GM21367 (cell line): ENCODE measurements at regions not wholly inside any gene's neighbourhood (a gene's known extent, or its start where the extent isn't known, plus 50 kb on each side); places are given as distances from the start of the nearest gene placed in this dataset.

Experiments
- ATAC-seq: cut with Tn5 transposase; IDR thresholded peaks from one replicate; pipeline ENCODE4 v1.9.1; 2021; ENCODE audit not compliant: unreplicated experiment

GRCh38 chr12:65622056-65622455 is 202.2 kb upstream of the HMGA2 start:
- no peak for ATAC-seq

DNA sequence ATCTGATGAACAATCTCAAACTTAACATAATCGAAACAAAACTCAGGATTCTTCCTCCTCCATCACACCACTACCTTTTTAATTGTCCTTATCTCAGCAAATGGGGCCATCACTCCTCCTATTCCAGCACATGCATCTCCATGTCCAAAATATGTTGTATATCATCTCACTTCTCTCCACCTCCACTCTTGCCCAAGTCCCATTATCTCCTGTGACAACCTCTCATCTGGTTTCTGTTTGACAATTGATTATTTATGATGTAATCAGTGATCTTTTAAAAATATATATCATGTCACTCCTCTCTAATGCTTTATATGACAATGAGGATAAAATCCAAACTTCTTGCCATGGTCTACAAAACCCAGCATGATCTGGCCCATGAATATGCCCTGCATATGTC is 200.8 kb upstream of the HMGA2 start:
- no peak for ATAC-seq

GRCh38 chr12:65624554-65625086 is 199.7 kb upstream of the HMGA2 start:
- no peak for ATAC-seq

- no peak for ATAC-seq
Measured at GRCh38 chr12:65628061-65628460, 196.2 kb upstream of the HMGA2 start.

- no peak for ATAC-seq
Measured at GRCh38 chr12:65630555-65630954, 193.7 kb upstream of the HMGA2 start.

- no peak for ATAC-seq
Measured at GRCh38 chr12:65631621-65632111, 192.6 kb upstream of the HMGA2 start.

GRCh38 chr12:65632131-65632855 is 192.0 kb upstream of the HMGA2 start:
- ATAC-seq, result no peak

GRCh38 chr12:65634061-65634460 is 190.2 kb upstream of the HMGA2 start:
- no peak for ATAC-seq

DNA sequence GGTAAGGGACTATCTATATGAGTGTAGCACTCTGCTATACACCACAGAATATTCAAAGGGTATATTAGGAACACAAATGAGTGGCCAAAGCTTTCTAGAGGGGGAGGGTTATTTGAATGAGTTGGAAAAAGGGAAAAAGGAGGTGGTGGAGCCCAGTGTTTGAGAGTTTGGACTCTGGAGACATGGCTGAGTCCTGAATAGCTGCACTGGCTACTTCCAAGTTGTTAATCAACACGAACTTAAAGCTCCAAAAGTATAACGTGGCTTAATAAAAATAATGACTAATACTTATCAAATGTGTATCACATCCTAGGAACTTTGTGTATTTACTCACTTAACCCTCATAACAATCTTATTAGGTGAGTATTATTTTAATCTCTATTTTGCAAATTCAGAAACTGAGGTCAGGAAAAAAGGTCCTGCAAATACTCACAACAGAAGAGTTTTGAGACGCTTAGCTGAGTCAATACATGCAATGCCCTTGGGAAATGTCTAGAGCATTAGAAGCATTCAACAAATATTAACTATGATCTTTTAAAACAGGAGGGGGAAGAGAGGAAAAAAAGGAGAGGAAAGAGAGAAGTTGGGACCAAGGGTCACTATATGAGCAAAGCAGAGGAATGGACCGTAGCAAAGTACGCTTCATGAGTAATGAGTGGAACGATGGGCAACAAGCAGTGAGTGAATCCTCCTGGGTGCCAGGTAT is 189.5 kb upstream of the HMGA2 start:
- ATAC-seq, result no peak

GRCh38 chr12:65636436-65636835 is 187.8 kb upstream of the HMGA2 start:
- ATAC-seq, result no peak

DNA sequence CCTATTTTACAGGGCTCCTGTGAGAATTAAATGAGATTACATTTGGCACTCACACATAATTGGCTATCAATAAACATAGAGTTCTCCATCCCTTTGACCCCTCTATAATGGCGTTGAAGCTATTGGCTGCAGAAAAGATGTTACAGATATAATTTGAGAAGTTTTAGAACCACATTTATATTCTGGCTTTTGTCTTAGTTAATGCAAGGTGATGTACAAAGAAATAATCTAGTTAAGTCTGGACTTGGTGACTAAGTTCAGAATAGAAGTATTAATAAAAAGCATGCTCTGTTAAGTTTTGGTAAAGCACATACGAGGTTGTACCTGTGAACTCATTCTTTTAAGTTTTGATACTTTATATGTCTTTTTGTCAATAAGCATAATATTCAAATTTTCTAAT is 187.1 kb upstream of the HMGA2 start:
- no peak for ATAC-seq

- no peak for ATAC-seq
Measured at GRCh38 chr12:65637774-65638173, 186.5 kb upstream of the HMGA2 start.

DNA sequence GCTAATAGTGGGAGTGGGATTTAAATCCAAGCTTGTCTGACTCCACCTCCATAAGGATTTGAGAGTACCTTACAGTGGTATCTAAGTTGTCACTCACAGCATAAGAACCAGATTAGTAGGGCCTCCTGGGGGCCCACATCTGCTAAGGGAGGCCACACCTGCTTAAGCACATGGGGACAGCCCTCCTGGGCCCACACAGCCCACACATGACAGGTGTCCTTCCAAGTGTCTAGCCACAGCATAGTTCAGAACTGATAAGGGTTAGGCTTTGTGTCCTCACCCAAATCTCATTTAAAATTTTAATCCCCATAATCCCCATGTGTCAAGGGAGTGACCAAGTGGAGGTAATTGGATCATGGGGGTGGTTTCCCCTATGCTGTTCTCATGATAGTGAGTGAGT is 186.0 kb upstream of the HMGA2 start:
- no peak for ATAC-seq

- no peak for ATAC-seq
Measured at GRCh38 chr12:65640489-65640901, 183.8 kb upstream of the HMGA2 start.

DNA sequence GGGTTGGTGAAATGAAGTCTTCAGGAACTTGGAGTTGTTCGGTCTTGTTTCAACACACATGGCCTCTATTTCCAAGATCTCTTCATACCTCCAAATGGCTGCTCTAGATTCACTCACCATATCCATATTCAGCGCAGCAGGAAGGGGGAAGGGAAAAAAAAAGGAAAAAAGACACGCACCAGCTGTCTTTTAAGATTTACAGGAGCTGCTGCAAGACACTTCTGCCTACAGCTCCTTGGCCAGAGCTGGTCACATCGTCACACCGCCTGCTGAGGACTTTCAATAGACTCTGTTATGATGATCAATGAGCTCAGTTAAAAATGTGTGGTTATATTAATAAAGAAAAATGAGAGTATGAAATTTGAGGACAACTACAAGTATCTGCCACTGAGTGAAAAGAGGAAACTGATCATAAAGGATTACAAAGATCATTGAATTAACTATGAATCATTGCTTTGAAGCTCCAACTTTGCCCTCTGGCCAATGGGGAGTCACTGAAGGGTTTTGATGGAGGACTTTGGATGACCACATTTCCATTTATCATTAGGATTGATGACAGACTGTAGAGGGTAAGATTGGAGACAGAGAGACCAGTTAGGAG is 182.1 kb upstream of the HMGA2 start:
- no peak for ATAC-seq

DNA sequence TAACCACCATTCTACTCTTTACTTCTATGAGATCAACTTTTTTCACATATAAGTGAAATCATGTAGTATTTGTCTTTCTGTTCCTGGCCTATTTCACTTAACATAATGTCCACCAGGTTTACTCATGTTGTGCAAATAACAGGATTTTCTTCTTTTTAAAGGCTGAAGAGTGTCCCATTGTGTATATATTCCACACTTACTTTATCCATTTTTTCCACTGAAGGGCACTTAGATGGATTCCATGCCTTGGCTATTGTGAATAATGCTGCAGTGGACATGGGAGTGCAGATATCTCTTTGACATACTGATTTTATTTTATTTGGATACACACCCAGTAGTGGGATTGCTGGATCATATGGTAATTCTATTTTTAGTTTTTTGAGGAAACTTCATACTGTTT is 181.1 kb upstream of the HMGA2 start:
- no peak for ATAC-seq

- ATAC-seq, result no peak
Measured at GRCh38 chr12:65643595-65644386, 180.5 kb upstream of the HMGA2 start.

GRCh38 chr12:65646127-65646643 is 178.1 kb upstream of the HMGA2 start:
- no peak for ATAC-seq

- no peak for ATAC-seq
Measured at GRCh38 chr12:65647074-65647473, 177.2 kb upstream of the HMGA2 start.

DNA sequence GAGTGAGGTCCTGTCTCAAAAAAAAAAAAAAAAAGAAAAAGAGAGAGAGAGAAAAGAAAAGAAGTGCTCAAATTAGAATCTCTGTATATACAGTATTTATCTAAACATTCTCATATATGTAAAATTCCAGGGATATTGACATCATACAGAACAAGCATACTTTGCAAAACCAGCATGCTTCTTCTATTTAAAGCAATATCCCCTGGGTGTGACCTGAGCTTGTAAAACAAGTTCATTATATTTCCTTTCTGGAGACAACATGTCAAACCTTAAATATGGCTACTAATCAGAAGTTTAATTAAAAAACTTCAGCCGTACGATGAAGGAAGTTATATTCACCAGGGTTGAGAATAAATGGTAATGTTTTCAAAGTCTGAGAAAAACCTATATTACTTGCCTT is 175.8 kb upstream of the HMGA2 start:
- no peak for ATAC-seq

GRCh38 chr12:65649126-65649525 is 175.2 kb upstream of the HMGA2 start:
- no peak for ATAC-seq
